GM18511 (cell line): ENCODE measurements at regions not wholly inside any gene's neighbourhood (a gene's known extent, or its start where the extent isn't known, plus 50 kb on each side); places are given as distances from the start of the nearest gene placed in this dataset.

ENCODE experiments used
- ATAC-seq: cut with Tn5 transposase; IDR thresholded peaks from one replicate; pipeline ENCODE4 v1.9.1; 2021; ENCODE audit warnings: mild to moderate bottlenecking, moderate library complexity; ENCODE audit not compliant: unreplicated experiment

DNA sequence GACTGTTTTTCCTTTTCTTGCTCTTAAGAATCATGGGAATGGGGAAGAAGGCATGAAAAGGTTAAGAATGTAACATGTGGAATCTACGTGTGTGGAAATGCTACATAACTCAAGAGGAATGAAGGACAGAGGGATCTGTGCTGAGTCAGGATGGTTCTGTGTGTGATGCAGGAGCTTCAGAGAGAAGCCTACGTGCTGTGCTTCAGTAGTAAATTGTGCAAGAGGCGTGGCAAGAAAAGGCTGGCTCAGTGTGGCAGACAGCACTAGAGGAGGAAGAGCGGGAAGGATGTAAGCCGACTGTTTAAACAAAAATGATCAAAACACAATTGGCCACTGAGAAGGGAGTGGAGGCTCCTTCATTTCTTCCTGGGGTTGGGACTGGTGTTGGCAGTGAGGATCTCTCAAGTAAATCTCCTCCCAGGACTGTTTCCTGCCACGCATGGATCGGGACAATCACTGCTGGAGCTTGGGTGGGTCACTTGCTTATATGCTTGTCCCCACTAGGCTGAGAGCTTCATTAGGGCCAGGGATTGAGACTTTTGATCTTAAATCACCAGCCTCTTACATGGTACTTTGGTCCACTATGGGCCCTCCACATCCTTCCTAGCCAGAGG is 59.4 kb upstream of the BASP1 start:
- no peak for ATAC-seq

DNA sequence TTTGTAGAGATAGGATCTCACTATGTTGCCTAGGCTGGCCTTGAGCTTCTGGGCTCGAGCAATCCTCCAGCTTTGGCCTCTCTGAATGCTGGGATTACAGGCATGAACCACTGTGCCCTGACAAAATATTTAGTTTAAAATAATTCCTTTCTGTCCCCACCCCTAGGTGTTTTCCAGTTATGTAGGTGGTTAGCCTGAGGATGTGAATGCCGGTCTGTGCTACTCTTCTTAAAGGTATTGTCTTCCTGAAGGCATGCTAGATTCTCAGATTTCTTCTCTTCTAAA is 56.7 kb upstream of the BASP1 start:
- no peak for ATAC-seq

DNA sequence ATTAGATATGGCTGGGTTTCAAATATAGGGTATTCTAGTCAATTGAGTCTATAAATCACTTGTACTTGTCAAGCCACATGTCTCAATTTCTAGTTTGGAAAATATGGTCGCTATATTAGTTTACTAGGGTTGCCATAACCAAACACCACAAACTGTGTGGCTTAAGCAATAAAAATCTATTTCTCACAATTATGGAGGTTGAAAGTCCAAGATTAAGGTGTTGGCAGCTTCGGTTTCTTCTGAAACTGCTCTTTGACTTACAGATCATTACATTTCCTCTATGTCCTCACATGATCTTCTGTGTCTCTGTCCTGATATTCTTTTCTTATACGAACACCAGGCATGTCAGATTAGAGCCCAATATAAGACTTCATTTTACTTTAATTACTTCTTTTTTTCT is 55.8 kb upstream of the BASP1 start:
- ATAC-seq = no peak

DNA sequence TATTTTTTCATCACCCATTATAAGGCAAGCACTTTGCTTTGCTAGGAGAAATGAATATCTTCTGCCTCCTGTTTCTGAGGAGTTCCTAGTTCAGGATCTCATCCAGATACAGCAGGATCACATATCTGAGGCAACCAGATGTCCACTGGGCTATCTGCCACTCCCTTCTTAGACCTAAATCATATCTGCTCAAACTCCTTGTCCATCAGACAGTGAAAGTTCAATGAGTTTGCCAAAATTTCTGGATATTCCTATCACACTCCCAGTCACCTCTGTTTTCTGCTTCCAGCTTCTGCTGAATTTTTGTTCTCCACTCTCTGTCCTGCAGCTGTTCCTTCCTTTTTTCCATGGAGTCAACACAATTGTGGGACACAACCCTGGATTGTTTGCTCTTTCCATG is 54.2 kb upstream of the BASP1 start:
- no peak for ATAC-seq

DNA sequence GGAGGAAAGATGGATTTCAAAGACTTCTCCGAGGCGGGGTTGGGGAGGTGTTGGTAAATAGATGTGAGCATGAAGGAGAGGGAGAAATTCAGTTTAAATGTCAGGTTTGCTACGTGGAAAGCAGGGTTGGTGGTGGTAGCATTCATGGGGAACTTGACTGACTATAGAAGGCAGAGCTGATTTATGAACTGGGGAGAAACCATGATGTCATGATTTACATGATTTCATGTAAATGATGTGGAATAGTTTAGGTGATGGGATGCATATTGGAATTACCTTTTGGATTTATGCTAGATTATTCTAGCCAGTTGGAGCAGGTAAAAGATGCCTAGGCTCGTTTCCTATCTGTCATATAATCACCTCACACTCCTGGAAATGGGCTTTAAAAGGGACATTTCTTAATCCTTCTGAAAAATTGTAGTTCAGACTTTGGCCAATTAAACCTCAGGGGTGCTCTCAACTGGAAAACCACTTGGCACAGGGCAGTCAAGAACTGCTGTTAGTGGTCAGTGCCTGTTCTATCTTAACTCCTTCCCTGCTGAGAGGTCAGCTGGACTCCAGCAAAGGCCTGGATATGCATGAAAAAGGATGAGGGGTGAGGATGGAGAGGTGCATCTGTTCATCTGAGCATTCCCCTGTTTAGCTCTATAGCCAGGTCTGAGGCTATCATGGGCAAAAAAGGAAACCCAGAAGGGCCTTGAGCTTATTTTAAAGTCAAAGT is 50.1 kb upstream of the BASP1 start:
- no peak for ATAC-seq
